HG02884 (cell line): ENCODE measurements at regions not wholly inside any gene's neighbourhood (a gene's known extent, or its start where the extent isn't known, plus 50 kb on each side); places are given as distances from the start of the nearest gene placed in this dataset.
"Not testable (repeated sequence)": the region's sequence is repeated elsewhere in the genome, so short reads cannot be mapped to it uniquely, and the experiment has no call there.

Experiments used
- ATAC-seq: cut with Tn5 transposase; IDR thresholded peaks from one replicate; pipeline ENCODE4 v1.9.1; 2021; ENCODE audit warnings: mild to moderate bottlenecking, moderate library complexity; ENCODE audit not compliant: unreplicated experiment

- no peak for ATAC-seq
Observed at GRCh38 chr16:63129411-63130125, 1093.3 kb upstream of the CDH8 start.

- not testable (repeated sequence) for ATAC-seq
Observed at GRCh38 chr16:63119905-63120304, 1083.7 kb upstream of the CDH8 start.

GRCh38 chr16:63100082-63100481 lies 1063.8 kb upstream of the CDH8 start:
- ATAC-seq: no peak

GRCh38 chr16:63096857-63097256 lies 1060.6 kb upstream of the CDH8 start:
- ATAC-seq: no peak

GRCh38 chr16:63092736-63093135 lies 1056.5 kb upstream of the CDH8 start:
- ATAC-seq: no peak

- ATAC-seq: no peak
Observed at GRCh38 chr16:63082101-63082500, 1045.9 kb upstream of the CDH8 start.

- no peak for ATAC-seq
Observed at GRCh38 chr16:63080746-63081145, 1044.5 kb upstream of the CDH8 start.

GRCh38 chr16:63069047-63069446 lies 1032.8 kb upstream of the CDH8 start:
- ATAC-seq: no peak

GRCh38 chr16:63067141-63067540 lies 1030.9 kb upstream of the CDH8 start:
- no peak for ATAC-seq

- ATAC-seq: no peak
Observed at GRCh38 chr16:63066552-63066951, 1030.3 kb upstream of the CDH8 start.

- no peak for ATAC-seq
Observed at GRCh38 chr16:63061319-63061718, 1025.1 kb upstream of the CDH8 start.

- no peak for ATAC-seq
Observed at GRCh38 chr16:63059676-63060075, 1023.4 kb upstream of the CDH8 start.

- no peak for ATAC-seq
Observed at GRCh38 chr16:63057341-63057740, 1021.1 kb upstream of the CDH8 start.

- ATAC-seq: no peak
Observed at GRCh38 chr16:63050391-63050790, 1014.2 kb upstream of the CDH8 start.

- ATAC-seq: no peak
Observed at GRCh38 chr16:63038397-63039106, 1002.3 kb upstream of the CDH8 start.

GRCh38 chr16:63037761-63038396 lies 1001.6 kb upstream of the CDH8 start:
- no peak for ATAC-seq

- no peak for ATAC-seq
Observed at GRCh38 chr16:63018581-63019223, 982.5 kb upstream of the CDH8 start.

- ATAC-seq: no peak
Observed at GRCh38 chr16:63008688-63009087, 972.5 kb upstream of the CDH8 start.

GRCh38 chr16:63005356-63005755 lies 969.1 kb upstream of the CDH8 start:
- no peak for ATAC-seq

GRCh38 chr16:62989480-62989879 lies 953.2 kb upstream of the CDH8 start:
- no peak for ATAC-seq

- no peak for ATAC-seq
Observed at GRCh38 chr16:62985722-62986121, 949.5 kb upstream of the CDH8 start.

- no peak for ATAC-seq
Observed at GRCh38 chr16:62978451-62978850, 942.2 kb upstream of the CDH8 start.
